ENCODE measurements at regions not wholly inside any gene's neighbourhood (a gene's known extent, or its start where the extent isn't known, plus 50 kb on each side); places are given as distances from the start of the nearest gene placed in this dataset.
"Not testable (repeated sequence)": the region's sequence is repeated elsewhere in the genome, so short reads cannot be mapped to it uniquely, and the experiment has no call there.

DNA sequence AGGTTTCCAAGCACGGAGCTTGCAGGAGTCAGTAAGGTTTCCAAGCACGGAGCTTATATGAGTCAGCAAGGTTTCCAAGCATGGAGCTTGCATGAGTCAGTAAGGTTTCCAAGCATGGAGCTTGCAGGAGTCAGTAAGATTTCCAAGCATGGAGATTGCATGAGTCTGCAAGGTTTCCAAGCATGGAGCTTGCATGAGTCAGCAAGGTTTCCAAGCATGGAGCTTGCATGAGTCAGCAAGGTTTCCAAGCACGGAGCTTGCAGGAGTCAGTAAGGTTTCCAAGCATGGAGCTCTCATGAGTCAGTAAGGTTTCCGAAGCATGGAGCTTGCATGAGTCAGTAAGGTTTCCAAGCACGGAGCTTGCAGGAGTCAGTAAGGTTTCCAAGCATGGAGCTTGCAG is 153.7 kb upstream of the TMEM132C start:
- not testable (repeated sequence) for TF ChIP-seq EZH2phosphoT487 (IDR thresholded peaks at IDR 0.05; ENCODE audit: insufficient read depth, low read depth); EZH2 (IDR thresholded peaks at IDR 0.05; ENCODE audit: insufficient read depth, poor library complexity, severe bottlenecking)

Data from GM23248 (cell line).